Progenitor cell of endocrine pancreas (in vitro differentiated cells): ENCODE measurements at regions not wholly inside any gene's neighbourhood (a gene's known extent, or its start where the extent isn't known, plus 50 kb on each side); places are given as distances from the start of the nearest gene placed in this dataset.
A peak's percentile ranks its signal among the peaks of the same experiment; 100 is the strongest.
"Not testable (repeated sequence)": the region's sequence is repeated elsewhere in the genome, so short reads cannot be mapped to it uniquely, and the experiment has no call there.

ENCODE experiments used
- DNase-seq: peaks from one replicate; pipeline ENCODE4 v3.0.0; 2021; ENCODE audit warnings: low spot score; ENCODE audit not compliant: unreplicated experiment
- H3K27ac Mint-ChIP-seq: 2 replicates; pipeline ENCODE4 v1.8.0; 2021; ENCODE audit warnings: mild to moderate bottlenecking, moderate library complexity, mixed read lengths
- H3K27me3 Mint-ChIP-seq: 2 replicates; pipeline ENCODE4 v1.8.0; 2021; ENCODE audit warnings: mixed read lengths
- H3K36me3 Mint-ChIP-seq: 2 replicates; pipeline ENCODE4 v1.8.0; 2022; ENCODE audit warnings: mixed read lengths; ENCODE audit not compliant: insufficient read depth
- H3K4me1 Mint-ChIP-seq: 2 replicates; pipeline ENCODE4 v1.8.0; 2021; ENCODE audit warnings: low read depth, mixed read lengths
- H3K4me3 Mint-ChIP-seq: 2 replicates; pipeline ENCODE4 v1.8.0; 2021; ENCODE audit warnings: low read depth, mild to moderate bottlenecking, moderate library complexity, mixed read lengths
- H3K9me3 Mint-ChIP-seq: 2 replicates; pipeline ENCODE4 v1.8.0; 2021; ENCODE audit warnings: low read depth, mixed read lengths
- CTCF ChIP-seq: fragments of 200-600 bp; sonication (generic); IDR thresholded peaks from one replicate; pipeline ENCODE4 v1.5.0; 2021; ENCODE audit warnings: antibody characterized with exemption, mild to moderate bottlenecking; ENCODE audit not compliant: unreplicated experiment

GRCh38 chr5:28648108-28648507, 1609.7 kb upstream of the CDH9 start:
- DNase-seq: no peak
- Mint-ChIP-seq H3K4me3 (no peak overlapping the region), H3K4me1 (peaks cover 8% of the 10 kb centered on the region), H3K27ac (no peak overlapping the region), H3K27me3 (no peaks in the 10 kb centered on the region), H3K36me3 (no peaks in the 10 kb centered on the region), H3K9me3 (no peaks in the 10 kb centered on the region)
- peak; percentile 38 for TF ChIP-seq CTCF

- H3K4me1 Mint-ChIP-seq: no peaks in the 10 kb centered on the region
- H3K9me3 Mint-ChIP-seq: no peaks in the 10 kb centered on the region
- H3K27me3 Mint-ChIP-seq: no peaks in the 10 kb centered on the region
- H3K27ac Mint-ChIP-seq: no peak overlapping the region
- H3K36me3 Mint-ChIP-seq: no peaks in the 10 kb centered on the region
- DNase-seq: no peak
- no peak for TF ChIP-seq CTCF
- H3K4me3 Mint-ChIP-seq: no peak overlapping the region
Observed at GRCh38 chr5:28632607-28633006, 1594.2 kb upstream of the CDH9 start.

- TF ChIP-seq CTCF: no peak
- H3K27me3 Mint-ChIP-seq: no peaks in the 10 kb centered on the region
- no peak overlapping the region for H3K27ac Mint-ChIP-seq
- peaks cover 9% of the 10 kb centered on the region for H3K9me3 Mint-ChIP-seq
- H3K4me1 Mint-ChIP-seq: no peaks in the 10 kb centered on the region
- no peak overlapping the region for H3K4me3 Mint-ChIP-seq
- H3K36me3 Mint-ChIP-seq: no peaks in the 10 kb centered on the region
- DNase-seq: no peak
Observed at GRCh38 chr5:28603869-28604268, 1565.5 kb upstream of the CDH9 start.

- Mint-ChIP-seq H3K9me3 (peaks cover 4% of the 10 kb centered on the region), H3K4me3 (no peak overlapping the region), H3K4me1 (no peaks in the 10 kb centered on the region), H3K36me3 (no peaks in the 10 kb centered on the region), H3K27me3 (no peaks in the 10 kb centered on the region), H3K27ac (no peak overlapping the region)
- no peak for TF ChIP-seq CTCF
- DNase-seq: no peak
Observed at GRCh38 chr5:28602429-28602828, 1564.0 kb upstream of the CDH9 start.

- H3K27ac Mint-ChIP-seq, H3K36me3 Mint-ChIP-seq, H3K27me3 Mint-ChIP-seq, H3K4me1 Mint-ChIP-seq, H3K9me3 Mint-ChIP-seq, DNase-seq, H3K4me3 Mint-ChIP-seq: not testable (repeated sequence)
Observed at GRCh38 chr5:28596707-28597106, 1558.3 kb upstream of the CDH9 start.

GRCh38 chr5:28580616-28581015, 1542.2 kb upstream of the CDH9 start:
- Mint-ChIP-seq H3K27me3 (no peaks in the 10 kb centered on the region), H3K4me1 (no peaks in the 10 kb centered on the region), H3K4me3 (no peak overlapping the region), H3K9me3 (peaks cover 10% of the 10 kb centered on the region), H3K36me3 (no peaks in the 10 kb centered on the region), H3K27ac (no peak overlapping the region)
- TF ChIP-seq CTCF: no peak
- DNase-seq: no peak
